Adrenal gland (tissue), 9 donors: ENCODE measurements at regions not wholly inside any gene's neighbourhood (a gene's known extent, or its start where the extent isn't known, plus 50 kb on each side); places are given as distances from the start of the nearest gene placed in this dataset.

Experiments
- DNase-seq, 7 donors: peaks; one replicate each; pipeline ENCODE4 v3.0.0-alpha.2; 2019 to 2020
- H3K27ac ChIP-seq, 5 donors: fragments of 200-600 bp; sonication (generic) in 4 of 5; 1 replicate in 3 of 5; 2 replicates in 2 of 5; pipeline versions ENCODE4 v1.5.1 to v1.8.0; 2016 to 2020; ENCODE audit warnings: mild to moderate bottlenecking in 1 of 5
- H3K27me3 ChIP-seq: fragments of 200-600 bp; 2 replicates; pipeline ENCODE4 v1.8.0; 2021
- H3K36me3 ChIP-seq, 2 donors: fragments of 200-600 bp; replicated peaks in 1 of 2; 1 replicate in 1 of 2; 2 replicates in 1 of 2; pipeline versions ENCODE4 v1.5.1 to v1.8.0; 2018 to 2022
- H3K4me1 ChIP-seq, 2 donors: fragments of 200-600 bp; replicated peaks in 1 of 2; 1 replicate in 1 of 2; 2 replicates in 1 of 2; pipeline versions ENCODE4 v1.5.1 to v1.8.0; 2018 to 2021
- H3K4me3 ChIP-seq, 4 donors: fragments of 200-600 bp; sonication (generic) in 3 of 4; one replicate each; pipeline ENCODE4 v1.5.1; 2016 to 2018
- H3K9me3 ChIP-seq, 3 donors: fragments of 200-600 bp; sonication (generic) in 1 of 3; replicated peaks in 1 of 3; 1 replicate in 2 of 3; 2 replicates in 1 of 3; pipeline versions ENCODE4 v1.5.1 to v1.8.0; 2016 to 2021
- CTCF ChIP-seq, 6 experiments: fragments of 450-650 bp in 4 of 6; fragments of 200-600 bp in 2 of 6; sonication (generic) in 1 of 6; IDR thresholded peaks; 1 replicate in 5 of 6; 2 replicates in 1 of 6; pipeline versions ENCODE4 v1.5.1 to v1.8.0; 2016 to 2021; ENCODE audit warnings: antibody characterized with exemption in 6 of 6, mild to moderate bottlenecking in 2 of 6, moderate library complexity in 1 of 6
- POLR2A ChIP-seq, 2 donors: fragments of 450-650 bp; IDR thresholded peaks; one replicate each; pipeline ENCODE4 v1.6.1; 2017; ENCODE audit warnings: antibody characterized with exemption in 2 of 2, mild to moderate bottlenecking in 2 of 2, moderate library complexity in 1 of 2
- WGBS, 4 donors: extraction: QIAGEN DNeasy Blood & Tissue Kit in 2 of 4; methylation state at CpG; one replicate each; pipeline versions ENCODE4 v1.1.5 to v1.1.7; 2013 to 2017; 5-methylcytosine and 5-hydroxymethylcytosine counted together
- intact Hi-C, 2 donors: fragments of 100-400 bp; cut with DNase I; formaldehyde crosslinking; loops; one replicate each; pipeline versions ENCODE4 v1.14.1 to v1.15.0; 2022 to 2023
- donor health status: healthy with polysubstance abuse.
- donor health status: Bipolar disorder and iron deficiency.
- donor health status: DM: yes; HTN: yes; CAD: no.
- donor health status: DM: no; HTN: no; CAD: no.
- donor health status: DM: no; HTN: no; CAD: no.

GRCh38 chr6:119643876-119644275 lies 294.3 kb upstream of the MAN1A1 start:
- no peak overlapping the region for H3K4me3 ChIP-seq

GRCh38 chr6:119637768-119638167 lies 288.2 kb upstream of the MAN1A1 start:
- intact Hi-C loops: no loop called here
- no peak for TF ChIP-seq POLR2A (IDR thresholded peaks at IDR 0.05)
- no peak for TF ChIP-seq CTCF (IDR thresholded peaks at IDR 0.05)
- 69 to 75% (median 72%) methylated on average over 3 of the region's 3 CpGs for WGBS, 4 donors
- no peaks in the 10 kb centered on the region for H3K27me3 ChIP-seq
- H3K9me3 ChIP-seq: peaks cover 0 to 10% (median 0%) of the 10 kb centered on the region in 3 donors
- no peak overlapping the region for H3K4me3 ChIP-seq
- H3K27ac ChIP-seq: no peak overlapping the region
- H3K4me1 ChIP-seq: no peaks in the 10 kb centered on the region
- no peak for DNase-seq
- no peaks in the 10 kb centered on the region for H3K36me3 ChIP-seq

More at GRCh38 chr6:119643876-119644275, 294.3 kb upstream of the MAN1A1 start:
- no peaks in the 10 kb centered on the region for H3K9me3 ChIP-seq
- peaks cover 4 to 9% of the 10 kb centered on the region in 2 donors for H3K4me1 ChIP-seq
- intact Hi-C loops: no loop called here
- H3K27me3 ChIP-seq: no peaks in the 10 kb centered on the region
- 44 to 54% (median 50%) methylated on average over 7 of the region's 7 CpGs for WGBS, 4 donors
- TF ChIP-seq CTCF (IDR thresholded peaks at IDR 0.05): no peak
- TF ChIP-seq POLR2A (IDR thresholded peaks at IDR 0.05): no peak
- no peak overlapping the region for H3K27ac ChIP-seq
- no peaks in the 10 kb centered on the region for H3K36me3 ChIP-seq
- no peak for DNase-seq

- no peaks in the 10 kb centered on the region for H3K27me3 ChIP-seq
- H3K4me1 ChIP-seq: no peaks in the 10 kb centered on the region
- peaks cover 0 to 10% (median 0%) of the 10 kb centered on the region in 3 donors for H3K9me3 ChIP-seq
- WGBS, 4 donors: 89 to 95% (median 91%) methylated on average over 2 of the region's 2 CpGs
- no peak overlapping the region for H3K27ac ChIP-seq
- TF ChIP-seq POLR2A (IDR thresholded peaks at IDR 0.05) (no peak), CTCF (IDR thresholded peaks at IDR 0.05) (no peak)
- no peak overlapping the region for H3K4me3 ChIP-seq
- no peaks in the 10 kb centered on the region for H3K36me3 ChIP-seq
- intact Hi-C loops: no loop called here
- no peak for DNase-seq
Observed at GRCh38 chr6:119636060-119636459, 286.5 kb upstream of the MAN1A1 start.

GRCh38 chr6:119633461-119633860 lies 283.9 kb upstream of the MAN1A1 start:
- Histone ChIP-seq H3K9me3 (peaks cover 0 to 10% (median 0%) of the 10 kb centered on the region in 3 donors), H3K27ac (no peak overlapping the region), H3K4me3 (no peak overlapping the region), H3K36me3 (no peaks in the 10 kb centered on the region), H3K4me1 (peaks cover 0 to 5% of the 10 kb centered on the region in 2 donors), H3K27me3 (no peaks in the 10 kb centered on the region)
- TF ChIP-seq POLR2A (IDR thresholded peaks at IDR 0.05) (no peak), CTCF (IDR thresholded peaks at IDR 0.05) (no peak)
- intact Hi-C loops: no loop called here
- no peak for DNase-seq
- WGBS, 4 donors: 63 to 89% (median 85%) methylated on average over 3 of the region's 3 CpGs
